Activated CD4-positive, alpha-beta memory T cell treated with anti-CD3 and anti-CD28 coated beads for 36 hours (primary cell): ENCODE measurements at regions not wholly inside any gene's neighbourhood (a gene's known extent, or its start where the extent isn't known, plus 50 kb on each side); places are given as distances from the start of the nearest gene placed in this dataset.

Experiments used
- CTCF ChIA-PET: fragments of 350-600 bp; sonication (Branson Sonifier 250); formaldehyde crosslinking; loops from one replicate; lab custom pipeline; 2021; ENCODE audit warnings: antibody characterized with exemption, inconsistent platforms; lab: Charles Lee
- POLR2A ChIA-PET: fragments of 350-600 bp; sonication (Branson Sonifier 250); formaldehyde crosslinking; loops from one replicate; lab custom pipeline; 2021; ENCODE audit warnings: antibody characterized with exemption; lab: Charles Lee
- DNase-seq: peaks from one replicate; pipeline ENCODE4 v3.0.0-alpha.2; 2020
- H3K27ac Mint-ChIP-seq: one replicate; pipeline ENCODE4 v1.8.0; 2021; ENCODE audit warnings: mixed read lengths
- H3K27me3 Mint-ChIP-seq: one replicate; pipeline ENCODE4 v1.8.0; 2021; ENCODE audit warnings: mixed read lengths
- H3K36me3 Mint-ChIP-seq: one replicate; pipeline ENCODE4 v1.8.0; 2021; ENCODE audit warnings: mixed read lengths
- H3K4me1 Mint-ChIP-seq: one replicate; pipeline ENCODE4 v1.8.0; 2021; ENCODE audit warnings: low read depth, mixed read lengths
- H3K4me3 Mint-ChIP-seq: one replicate; pipeline ENCODE4 v1.8.0; 2021; ENCODE audit warnings: mild to moderate bottlenecking, mixed read lengths
- H3K9me3 Mint-ChIP-seq: one replicate; pipeline ENCODE4 v1.8.0; 2021; ENCODE audit warnings: mixed read lengths
- intact Hi-C: fragments of 100-400 bp; cut with micrococcal nuclease; formaldehyde crosslinking; loops from one replicate; pipeline ENCODE4 v1.15.1; 2023

DNA sequence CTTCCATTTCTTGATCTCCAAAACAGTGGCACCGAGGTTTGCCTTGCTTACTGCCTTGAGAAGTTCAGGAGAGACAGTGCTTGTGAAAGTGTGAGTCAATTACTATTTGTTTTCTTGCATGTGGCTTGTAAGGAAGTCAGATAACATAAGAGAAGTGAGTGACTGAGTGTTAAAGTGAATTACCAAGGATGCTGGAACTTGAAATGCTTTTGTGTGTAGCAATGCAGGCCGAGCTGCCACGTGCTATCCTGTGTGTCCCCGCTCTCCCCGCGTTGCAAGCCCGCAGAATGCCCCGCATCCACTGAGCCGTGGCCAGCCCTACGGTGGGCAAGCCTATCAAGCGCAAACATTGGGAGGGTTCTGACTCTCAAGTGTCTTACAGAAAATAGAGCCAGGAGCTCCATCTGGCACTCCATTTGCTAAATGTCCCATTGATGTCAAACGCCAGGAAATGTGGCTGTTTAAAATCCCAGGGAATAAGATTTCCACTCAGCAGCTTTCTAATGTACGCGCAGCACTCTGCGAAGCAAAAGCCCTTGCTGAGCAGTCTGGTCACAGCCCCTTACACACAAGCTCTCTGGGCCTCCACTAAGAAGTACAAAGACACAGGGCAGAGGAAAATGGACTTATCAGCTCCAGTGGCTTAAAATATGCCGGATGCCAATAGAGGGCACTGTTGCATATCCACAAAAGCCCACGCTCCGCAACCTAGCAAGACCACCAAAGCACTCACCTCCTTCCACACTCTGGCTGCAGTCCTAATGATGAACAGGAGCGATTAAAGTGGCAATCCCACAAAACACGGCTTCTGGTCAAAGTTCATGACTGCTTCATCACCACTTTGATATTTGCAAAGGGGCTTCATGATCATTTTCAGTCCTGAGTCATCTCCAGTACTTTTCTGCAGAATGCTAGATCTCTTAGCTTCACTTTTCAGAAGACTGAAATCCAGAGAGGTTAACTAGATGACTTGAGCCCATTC is 158.0 kb upstream of the ITGB1 start:
- peaks cover 4% of the 10 kb centered on the region for H3K27me3 Mint-ChIP-seq
- CTCF ChIA-PET, result interaction anchor here (0.5 to 2.6 kb wide), 19 partner anchors 10 to 324 kb away, joined by 3 to 18 read pairs (median 6); no protein-coding TSS in a partner anchor
- H3K4me3 Mint-ChIP-seq, result peak overlapping the region; percentile 47
- H3K36me3 Mint-ChIP-seq, result peaks cover 5% of the 10 kb centered on the region
- intact Hi-C loops, result loop anchor here (1.0 to 5.0 kb wide), 6 partner anchors 15 to 739 kb away; partner anchors contain the start of gene ITGB1
- H3K9me3 Mint-ChIP-seq, result no peaks in the 10 kb centered on the region
- H3K4me1 Mint-ChIP-seq, result peaks cover 92% of the 10 kb centered on the region
- peak; percentile 53 for DNase-seq
- peak overlapping the region; percentile 81 for H3K27ac Mint-ChIP-seq
- POLR2A ChIA-PET, result interaction anchor here (1.0 to 3.4 kb wide), 11 partner anchors 8 to 136 kb away, joined by 3 to 24 read pairs (median 4); no protein-coding TSS in a partner anchor

DNA sequence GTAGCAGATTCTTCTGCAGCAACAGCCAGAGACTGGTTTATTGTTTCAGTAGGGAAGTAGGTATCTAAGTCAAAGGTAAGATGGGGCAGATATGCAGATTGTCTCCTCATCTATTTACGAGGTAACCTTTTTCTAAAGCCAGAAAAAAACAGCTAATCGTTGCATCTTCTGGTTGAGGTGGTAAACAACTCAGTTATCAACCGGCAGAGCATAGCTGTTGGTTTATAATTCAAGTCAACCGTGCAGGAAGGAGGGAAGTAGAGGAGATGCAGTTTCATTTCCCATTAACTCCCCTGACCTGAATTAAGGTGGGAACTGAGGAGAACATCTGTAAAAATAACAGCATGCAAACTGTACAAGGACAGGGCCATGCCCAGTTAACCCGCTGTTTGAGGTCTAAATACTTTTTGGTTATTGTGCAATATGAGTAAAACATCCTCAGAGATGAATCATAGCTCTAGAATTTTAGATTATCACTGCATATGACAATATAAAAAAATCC is 156.5 kb upstream of the ITGB1 start:
- peaks cover 5% of the 10 kb centered on the region for H3K36me3 Mint-ChIP-seq
- peak overlapping the region; percentile 75 for H3K27ac Mint-ChIP-seq
- no peak for DNase-seq
- peaks cover 92% of the 10 kb centered on the region for H3K4me1 Mint-ChIP-seq
- peaks cover 4% of the 10 kb centered on the region for H3K27me3 Mint-ChIP-seq
- intact Hi-C loops, result loop anchor here (2.0 kb wide), 2 partner anchors 14 to 106 kb away; no protein-coding TSS in a partner anchor
- ChIA-PET POLR2A (interaction anchor here (3.4 kb wide), 1 partner anchor 20 kb away, joined by 24 read pairs; no protein-coding TSS in a partner anchor), CTCF (interaction anchor here (0.6 to 2.6 kb wide), 6 partner anchors 12 to 106 kb away, joined by 3 to 14 read pairs (median 4); no protein-coding TSS in a partner anchor)
- H3K4me3 Mint-ChIP-seq, result peak overlapping the region; percentile 47
- H3K9me3 Mint-ChIP-seq, result no peaks in the 10 kb centered on the region

DNA sequence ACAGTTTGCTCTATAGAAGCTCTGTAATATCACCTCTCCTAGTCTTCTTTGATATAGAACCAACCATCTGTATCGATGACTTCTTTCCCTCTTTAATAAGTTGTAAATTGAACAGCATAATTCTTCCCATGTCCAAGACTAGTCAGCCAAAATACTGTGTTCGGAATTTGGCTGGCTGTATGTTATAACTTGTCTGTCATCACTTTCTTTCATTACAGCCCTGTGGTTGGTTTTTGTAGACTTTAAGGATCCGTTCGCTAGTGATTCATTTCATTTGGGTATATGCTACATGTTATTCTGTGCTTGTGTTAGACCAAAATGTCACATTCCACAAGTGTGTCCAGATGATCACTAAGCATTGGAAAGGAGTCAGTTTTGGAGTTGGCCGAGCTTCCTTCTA is 155.4 kb upstream of the ITGB1 start:
- Mint-ChIP-seq H3K27me3 (peaks cover 5% of the 10 kb centered on the region), H3K4me3 (no peak overlapping the region), H3K36me3 (peaks cover 5% of the 10 kb centered on the region), H3K27ac (peak overlapping the region; percentile 75), H3K4me1 (peaks cover 93% of the 10 kb centered on the region), H3K9me3 (no peaks in the 10 kb centered on the region)
- POLR2A ChIA-PET, result no interaction called here
- DNase-seq, result no peak
- intact Hi-C loops, result no loop called here
- CTCF ChIA-PET, result interaction anchor here (0.6 to 1.5 kb wide), 4 partner anchors 13 to 266 kb away, joined by 4 to 5 read pairs (median 4); no protein-coding TSS in a partner anchor

DNA sequence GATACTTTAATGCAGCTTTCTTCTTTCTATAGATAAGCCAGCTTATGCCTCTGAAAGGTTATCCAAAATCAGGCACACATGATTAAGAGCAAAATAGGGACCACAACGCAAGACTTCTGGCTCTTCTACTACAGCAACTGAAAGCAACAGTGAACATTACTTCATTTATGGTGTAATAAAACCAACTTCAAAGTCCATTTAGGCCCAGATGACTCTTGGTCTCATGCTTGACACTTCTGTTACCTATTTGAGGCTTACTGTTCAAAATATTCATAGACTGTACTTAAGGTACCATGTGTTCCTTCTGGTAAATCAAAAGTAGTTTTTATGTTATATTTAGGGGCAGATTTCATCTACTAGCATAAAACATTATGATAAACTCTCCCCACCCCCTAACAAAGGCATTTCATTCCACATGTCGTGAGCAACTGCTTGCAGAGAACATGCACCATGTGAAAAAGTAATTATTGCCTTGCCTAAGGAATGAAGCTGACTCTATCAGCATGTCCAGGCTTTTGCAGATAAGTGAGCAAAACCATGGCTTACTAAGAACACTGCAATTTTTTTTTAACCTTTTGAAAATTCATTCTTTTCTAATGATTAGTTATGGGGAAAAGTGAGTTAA is 154.9 kb upstream of the ITGB1 start:
- H3K9me3 Mint-ChIP-seq, result no peaks in the 10 kb centered on the region
- peak overlapping the region; percentile 75 for H3K27ac Mint-ChIP-seq
- ChIA-PET POLR2A (interaction anchor here (1.2 to 3.5 kb wide), 2 partner anchors 12 to 14 kb away, joined by 3 to 30 read pairs; no protein-coding TSS in a partner anchor), CTCF (interaction anchor here (1.1 to 3.8 kb wide), 4 partner anchors 13 to 42 kb away, joined by 4 to 14 read pairs (median 4); no protein-coding TSS in a partner anchor)
- H3K4me3 Mint-ChIP-seq, result no peak overlapping the region
- DNase-seq, result no peak
- peaks cover 92% of the 10 kb centered on the region for H3K4me1 Mint-ChIP-seq
- intact Hi-C loops, result no loop called here
- peaks cover 7% of the 10 kb centered on the region for H3K27me3 Mint-ChIP-seq
- peaks cover 4% of the 10 kb centered on the region for H3K36me3 Mint-ChIP-seq

DNA sequence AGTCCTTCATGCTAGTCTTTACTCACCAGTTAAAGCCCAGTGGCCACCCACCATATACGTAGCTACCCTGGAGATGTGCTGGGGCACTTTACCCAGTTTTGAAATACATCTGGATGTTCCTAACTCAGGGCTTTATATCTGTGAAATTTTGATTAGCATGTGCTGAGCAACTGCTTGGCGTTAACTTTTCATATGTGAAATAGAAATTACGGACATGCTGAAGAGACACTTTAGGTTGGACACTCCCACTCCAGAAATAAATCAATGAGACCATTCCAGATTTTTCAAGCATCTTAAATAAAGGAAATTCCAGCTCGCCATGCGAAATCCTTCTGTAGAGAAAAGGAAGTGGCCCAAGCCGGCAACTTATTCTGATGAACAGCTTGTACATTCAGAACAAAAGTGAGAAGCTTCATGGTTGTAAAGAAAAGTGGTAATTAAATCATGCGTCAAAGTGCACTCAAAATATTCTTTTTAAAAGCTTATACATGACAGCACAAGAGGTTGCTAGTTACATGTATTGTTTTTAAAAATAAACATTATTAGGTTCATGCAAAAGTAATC is 153.5 kb upstream of the ITGB1 start:
- intact Hi-C loops, result no loop called here
- DNase-seq, result no peak
- CTCF ChIA-PET, result interaction anchor here (0.9 to 3.8 kb wide), 6 partner anchors 9 to 102 kb away, joined by 3 to 14 read pairs (median 4); no protein-coding TSS in a partner anchor
- Mint-ChIP-seq H3K27ac (peak overlapping the region; percentile 72), H3K4me3 (peak overlapping the region; percentile 44), H3K9me3 (no peaks in the 10 kb centered on the region), H3K36me3 (peaks cover 14% of the 10 kb centered on the region), H3K27me3 (peaks cover 7% of the 10 kb centered on the region), H3K4me1 (peaks cover 87% of the 10 kb centered on the region)
- POLR2A ChIA-PET, result interaction anchor here (1.1 to 3.5 kb wide), 7 partner anchors 9 to 131 kb away, joined by 3 to 30 read pairs (median 4); no protein-coding TSS in a partner anchor

DNA sequence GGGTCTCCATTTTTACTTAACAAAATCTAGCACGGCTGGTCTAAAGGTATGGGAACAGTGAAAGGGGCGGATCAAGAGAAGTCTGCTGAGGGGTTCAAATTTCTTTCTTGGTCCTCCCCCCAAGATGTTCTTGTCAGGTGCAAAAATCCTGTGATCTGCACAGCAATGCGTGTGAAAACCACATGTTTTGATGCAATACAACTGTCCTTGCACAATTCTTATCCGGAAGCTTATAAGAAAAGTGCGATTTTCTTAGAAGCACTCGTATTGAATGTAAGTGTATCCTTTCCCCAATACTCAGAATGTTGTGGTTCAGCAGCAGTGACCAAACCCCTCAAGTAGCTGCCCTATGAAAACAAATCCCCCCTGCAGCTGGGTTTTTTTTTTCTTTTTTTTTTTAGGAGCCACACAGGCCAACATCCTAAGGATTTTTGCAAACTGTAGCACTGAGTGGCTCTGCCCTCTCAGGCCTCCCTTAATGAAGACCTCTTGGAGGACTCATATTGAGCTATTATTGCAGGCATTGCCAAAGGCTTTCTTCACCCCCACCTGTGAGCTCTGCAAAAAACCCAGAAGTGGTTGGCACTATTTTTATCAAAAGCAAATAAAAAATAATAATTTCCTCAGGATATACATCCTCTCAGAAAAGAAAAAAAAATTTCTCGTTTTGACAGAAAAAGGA is 151.9 kb upstream of the ITGB1 start:
- no peak for DNase-seq
- intact Hi-C loops, result loop anchor here (1.0 kb wide), 1 partner anchor 9 kb away; no protein-coding TSS in a partner anchor
- peak overlapping the region; percentile 72 for H3K27ac Mint-ChIP-seq
- H3K4me3 Mint-ChIP-seq, result peak overlapping the region; percentile 1
- ChIA-PET CTCF (interaction anchor here (1.1 to 3.8 kb wide), 4 partner anchors 13 to 101 kb away, joined by 3 to 14 read pairs (median 4); no protein-coding TSS in a partner anchor), POLR2A (interaction anchor here (0.6 to 3.5 kb wide), 7 partner anchors 8 to 156 kb away, joined by 3 to 30 read pairs (median 4); no protein-coding TSS in a partner anchor)
- H3K4me1 Mint-ChIP-seq, result peaks cover 79% of the 10 kb centered on the region
- H3K9me3 Mint-ChIP-seq, result no peaks in the 10 kb centered on the region
- peaks cover 15% of the 10 kb centered on the region for H3K36me3 Mint-ChIP-seq
- peaks cover 7% of the 10 kb centered on the region for H3K27me3 Mint-ChIP-seq

DNA sequence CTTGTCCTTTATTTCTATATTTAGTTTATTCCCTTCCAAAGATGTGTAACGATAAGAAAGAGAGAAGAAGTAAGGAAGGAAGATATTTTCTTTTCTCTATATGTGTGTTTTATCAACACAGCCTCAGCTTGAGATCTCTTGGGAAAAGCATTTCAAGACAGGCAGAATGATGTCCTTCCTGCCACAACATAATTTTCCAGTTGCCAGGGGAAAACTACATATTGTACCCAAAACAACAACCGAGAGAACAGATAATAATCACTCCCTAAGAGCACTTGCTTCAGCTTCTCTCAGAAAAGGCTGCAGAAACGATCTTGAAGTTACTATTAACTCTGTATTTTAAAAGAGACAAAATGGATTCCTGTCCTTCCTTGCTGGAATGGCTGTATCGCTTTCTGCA is 151.4 kb upstream of the ITGB1 start:
- ChIA-PET POLR2A (interaction anchor here (0.6 to 3.5 kb wide), 5 partner anchors 8 to 155 kb away, joined by 3 to 30 read pairs (median 4); no protein-coding TSS in a partner anchor), CTCF (interaction anchor here (0.9 to 3.8 kb wide), 5 partner anchors 13 to 100 kb away, joined by 3 to 14 read pairs (median 3); no protein-coding TSS in a partner anchor)
- peak overlapping the region; percentile 1 for H3K4me3 Mint-ChIP-seq
- no peak for DNase-seq
- peaks cover 79% of the 10 kb centered on the region for H3K4me1 Mint-ChIP-seq
- peak overlapping the region; percentile 72 for H3K27ac Mint-ChIP-seq
- intact Hi-C loops, result loop anchor here (1.0 kb wide), 1 partner anchor 8 kb away; no protein-coding TSS in a partner anchor
- H3K9me3 Mint-ChIP-seq, result peaks cover 4% of the 10 kb centered on the region
- H3K36me3 Mint-ChIP-seq, result peaks cover 20% of the 10 kb centered on the region
- peaks cover 7% of the 10 kb centered on the region for H3K27me3 Mint-ChIP-seq

DNA sequence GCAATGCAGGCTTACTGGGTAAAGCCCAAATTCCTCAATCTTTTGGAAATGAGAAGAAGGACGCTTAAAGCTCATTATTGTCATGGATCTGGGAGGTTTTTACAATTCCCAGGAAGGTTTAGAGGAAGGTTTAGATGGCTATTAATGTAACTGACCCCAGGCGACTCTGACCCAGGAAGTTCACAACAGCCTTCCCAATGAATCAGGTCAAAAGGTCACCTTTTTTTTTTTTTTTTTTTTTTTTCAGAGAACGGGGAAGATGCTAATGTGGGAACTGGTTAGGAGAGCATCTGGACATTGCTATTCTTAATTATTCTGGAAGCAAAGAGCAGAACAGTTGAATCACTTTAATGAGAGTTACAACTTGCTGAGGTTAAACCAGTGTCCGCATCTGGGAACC is 149.9 kb upstream of the ITGB1 start:
- Mint-ChIP-seq H3K36me3 (peaks cover 27% of the 10 kb centered on the region), H3K27ac (peak overlapping the region; percentile 26), H3K4me3 (no peak overlapping the region), H3K27me3 (peaks cover 3% of the 10 kb centered on the region), H3K9me3 (peaks cover 17% of the 10 kb centered on the region), H3K4me1 (peaks cover 78% of the 10 kb centered on the region)
- ChIA-PET CTCF (no interaction called here), POLR2A (interaction anchor here (0.6 to 1.0 kb wide), 3 partner anchors 8 to 427 kb away, joined by 3 to 4 read pairs (median 3); no protein-coding TSS in a partner anchor)
- intact Hi-C loops, result no loop called here
- no peak for DNase-seq

DNA sequence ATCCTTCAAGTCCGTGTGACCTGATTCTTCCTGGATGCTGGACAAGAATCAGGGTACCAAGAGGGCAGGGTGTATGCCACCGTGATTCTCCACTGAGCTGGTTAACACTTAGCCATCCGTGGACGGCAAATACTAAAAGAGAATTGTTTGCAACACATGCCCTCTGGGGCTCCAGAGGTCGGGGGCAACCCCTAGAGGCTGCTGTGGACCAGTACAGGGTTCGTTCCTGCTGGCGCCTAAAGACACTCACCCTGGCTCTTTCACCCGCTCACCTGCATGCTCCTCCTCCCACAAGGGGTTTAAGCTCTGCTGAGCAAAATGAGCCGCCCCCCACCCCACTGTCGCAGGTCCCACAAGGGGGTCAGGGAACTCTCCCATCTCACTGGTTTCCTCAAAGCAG is 148.7 kb upstream of the ITGB1 start:
- ChIA-PET POLR2A (interaction anchor here (1.3 kb wide), 1 partner anchor 10 kb away, joined by 4 read pairs; no protein-coding TSS in a partner anchor), CTCF (interaction anchor here (1.1 to 2.7 kb wide), 2 partner anchors 10 to 47 kb away, joined by 3 to 11 read pairs; no protein-coding TSS in a partner anchor)
- H3K4me3 Mint-ChIP-seq, result no peak overlapping the region
- H3K9me3 Mint-ChIP-seq, result peaks cover 19% of the 10 kb centered on the region
- DNase-seq, result no peak
- peaks cover 78% of the 10 kb centered on the region for H3K4me1 Mint-ChIP-seq
- H3K36me3 Mint-ChIP-seq, result peaks cover 28% of the 10 kb centered on the region
- intact Hi-C loops, result no loop called here
- peak overlapping the region; percentile 58 for H3K27ac Mint-ChIP-seq
- H3K27me3 Mint-ChIP-seq, result peaks cover 3% of the 10 kb centered on the region

DNA sequence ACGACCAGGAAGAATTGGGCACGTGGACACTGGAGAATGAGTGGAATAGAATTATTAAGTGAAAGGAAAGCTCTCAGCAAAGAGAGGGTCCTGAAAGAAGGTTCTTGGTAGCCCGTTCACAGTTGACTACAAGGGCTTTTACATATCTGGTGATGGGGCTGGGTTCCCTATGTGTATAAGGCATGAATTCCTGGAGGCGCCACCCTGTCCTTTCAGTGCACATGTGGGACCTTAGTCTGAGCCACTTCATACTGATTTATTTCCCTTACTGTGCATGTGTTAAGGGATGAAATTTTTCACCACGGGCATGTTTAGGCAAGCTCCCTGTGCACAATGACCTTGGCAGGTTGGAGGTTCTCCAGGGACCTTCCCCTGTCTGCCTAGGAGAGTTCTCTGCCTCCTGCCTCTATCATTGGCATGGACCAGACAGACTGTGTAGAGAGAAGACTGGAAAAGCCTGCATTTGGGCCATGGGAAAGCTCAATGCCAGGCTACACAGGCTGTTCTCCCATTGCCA is 145.9 kb upstream of the ITGB1 start:
- Mint-ChIP-seq H3K27ac (peak overlapping the region; percentile 55), H3K9me3 (peaks cover 19% of the 10 kb centered on the region), H3K4me1 (peaks cover 78% of the 10 kb centered on the region), H3K36me3 (peaks cover 28% of the 10 kb centered on the region), H3K4me3 (no peak overlapping the region), H3K27me3 (peaks cover 3% of the 10 kb centered on the region)
- intact Hi-C loops, result no loop called here
- DNase-seq, result no peak
- ChIA-PET CTCF (interaction anchor here (1.0 to 1.1 kb wide), 2 partner anchors 12 to 52 kb away, joined by 3 read pairs; no protein-coding TSS in a partner anchor), POLR2A (interaction anchor here (1.1 to 1.2 kb wide), 2 partner anchors 12 to 26 kb away, joined by 3 read pairs; no protein-coding TSS in a partner anchor)
